Esophagus muscularis mucosa (tissue), 4 donors: ENCODE measurements at regions not wholly inside any gene's neighbourhood (a gene's known extent, or its start where the extent isn't known, plus 50 kb on each side); places are given as distances from the start of the nearest gene placed in this dataset.

Experiments used
- EP300 ChIP-seq: sonication (generic); formaldehyde crosslinking; IDR thresholded peaks from one replicate; pipeline ENCODE4 v1.6.1; 2017; ENCODE audit warnings: antibody characterized with exemption
- POLR2A ChIP-seq: fragments of 450-650 bp; IDR thresholded peaks from one replicate; pipeline ENCODE4 v1.6.1; 2017; ENCODE audit warnings: antibody characterized with exemption, moderate library complexity, mild to moderate bottlenecking, low read depth
- POLR2AphosphoS5 ChIP-seq, 2 donors: sonication (generic); formaldehyde crosslinking; IDR thresholded peaks; one replicate each; pipeline ENCODE4 v1.6.1; 2017; ENCODE audit warnings: antibody characterized with exemption in 2 of 2
- TF ChIP-seq, protein P1 (sequence below), 3 experiments: fragments of 200-600 bp in 2 of 3; fragments of 450-650 bp in 1 of 3; sonication (generic) in 2 of 3; IDR thresholded peaks; one replicate each; pipeline ENCODE4 v1.5.1; 2017 to 2019; ENCODE audit warnings: antibody characterized with exemption in 3 of 3, mild to moderate bottlenecking in 2 of 3, moderate library complexity in 1 of 3

DNA sequence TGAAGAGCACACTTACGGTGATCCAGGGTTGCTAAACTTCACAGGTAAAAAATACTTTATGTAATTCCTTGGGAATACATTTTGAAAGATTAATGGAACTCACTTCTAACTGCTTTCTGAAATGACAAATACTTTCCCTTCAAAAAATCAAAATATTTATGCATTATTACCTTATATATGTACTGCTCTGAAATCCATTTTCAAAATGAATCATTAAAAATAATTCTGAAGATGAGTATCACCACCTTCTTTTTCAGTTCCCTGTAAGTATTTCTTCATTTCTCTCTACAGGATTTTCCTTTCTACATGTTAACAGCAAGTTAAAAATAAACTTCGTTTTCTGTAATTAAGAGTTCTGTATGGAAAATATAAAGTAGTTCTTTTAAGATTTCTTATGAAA lies 428.6 kb downstream of the TMA16 start:
- TF ChIP-seq, protein P1, sequence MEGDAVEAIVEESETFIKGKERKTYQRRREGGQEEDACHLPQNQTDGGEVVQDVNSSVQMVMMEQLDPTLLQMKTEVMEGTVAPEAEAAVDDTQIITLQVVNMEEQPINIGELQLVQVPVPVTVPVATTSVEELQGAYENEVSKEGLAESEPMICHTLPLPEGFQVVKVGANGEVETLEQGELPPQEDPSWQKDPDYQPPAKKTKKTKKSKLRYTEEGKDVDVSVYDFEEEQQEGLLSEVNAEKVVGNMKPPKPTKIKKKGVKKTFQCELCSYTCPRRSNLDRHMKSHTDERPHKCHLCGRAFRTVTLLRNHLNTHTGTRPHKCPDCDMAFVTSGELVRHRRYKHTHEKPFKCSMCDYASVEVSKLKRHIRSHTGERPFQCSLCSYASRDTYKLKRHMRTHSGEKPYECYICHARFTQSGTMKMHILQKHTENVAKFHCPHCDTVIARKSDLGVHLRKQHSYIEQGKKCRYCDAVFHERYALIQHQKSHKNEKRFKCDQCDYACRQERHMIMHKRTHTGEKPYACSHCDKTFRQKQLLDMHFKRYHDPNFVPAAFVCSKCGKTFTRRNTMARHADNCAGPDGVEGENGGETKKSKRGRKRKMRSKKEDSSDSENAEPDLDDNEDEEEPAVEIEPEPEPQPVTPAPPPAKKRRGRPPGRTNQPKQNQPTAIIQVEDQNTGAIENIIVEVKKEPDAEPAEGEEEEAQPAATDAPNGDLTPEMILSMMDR (IDR thresholded peaks at IDR 0.05), result no peak
- TF ChIP-seq EP300, result no peak
- TF ChIP-seq POLR2A, result no peak
- TF ChIP-seq POLR2AphosphoS5 (IDR thresholded peaks at IDR 0.05), result no peak
